ENCODE measurements at regions not wholly inside any gene's neighbourhood (a gene's known extent, or its start where the extent isn't known, plus 50 kb on each side); places are given as distances from the start of the nearest gene placed in this dataset.

- DNase-seq: no peak
Measured at GRCh38 chr13:107906131-107906530, 309.2 kb downstream of the LIG4 start.

DNA sequence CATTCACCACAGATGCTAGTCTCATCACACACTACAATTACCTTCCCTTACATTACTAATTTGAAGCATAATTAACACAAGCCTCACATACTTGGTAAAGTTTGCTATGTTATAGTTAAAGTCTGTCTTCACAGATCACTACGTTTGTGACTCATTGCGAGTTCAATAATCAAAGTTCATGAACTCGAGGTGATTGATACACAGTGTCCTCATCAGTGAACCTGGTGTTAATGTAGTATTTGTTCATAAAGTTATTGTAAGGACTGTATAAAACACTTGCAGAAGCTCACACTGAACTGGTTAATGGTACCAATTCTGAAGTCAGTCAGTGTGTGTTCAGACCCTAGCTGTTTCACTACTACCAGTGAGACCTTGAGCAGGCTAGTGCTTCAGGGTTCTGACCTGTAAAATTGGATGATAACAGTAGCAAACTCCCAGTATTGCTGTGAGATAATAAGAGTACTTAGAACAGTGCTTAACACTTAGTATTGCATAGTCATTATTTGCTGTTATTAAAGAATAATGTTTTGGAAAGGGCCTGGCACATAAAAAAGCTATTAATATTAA, 313.3 kb downstream of the LIG4 start:
- no peak for DNase-seq

DNA sequence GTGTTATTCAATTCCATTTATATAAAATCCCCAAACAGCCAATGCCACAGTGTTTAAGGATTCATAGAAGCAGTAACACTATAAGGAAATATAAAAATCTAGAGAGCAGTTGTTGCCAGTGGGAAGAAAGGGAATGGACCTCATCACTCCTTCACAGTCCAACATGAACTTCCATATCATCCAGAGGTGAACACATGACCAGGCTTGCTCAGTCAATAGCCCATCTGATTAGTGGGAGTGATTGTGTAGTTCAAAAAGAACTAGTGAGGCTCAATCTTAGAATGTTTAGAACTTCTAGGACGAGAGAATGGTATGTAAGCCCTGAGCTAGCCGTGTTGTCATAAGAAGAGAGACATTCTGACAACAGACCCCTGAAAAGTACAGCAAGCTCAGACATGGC, 314.1 kb downstream of the LIG4 start:
- DNase-seq: no peak

- no peak for DNase-seq
Measured at GRCh38 chr13:107900775-107901174, 314.6 kb downstream of the LIG4 start.

DNA sequence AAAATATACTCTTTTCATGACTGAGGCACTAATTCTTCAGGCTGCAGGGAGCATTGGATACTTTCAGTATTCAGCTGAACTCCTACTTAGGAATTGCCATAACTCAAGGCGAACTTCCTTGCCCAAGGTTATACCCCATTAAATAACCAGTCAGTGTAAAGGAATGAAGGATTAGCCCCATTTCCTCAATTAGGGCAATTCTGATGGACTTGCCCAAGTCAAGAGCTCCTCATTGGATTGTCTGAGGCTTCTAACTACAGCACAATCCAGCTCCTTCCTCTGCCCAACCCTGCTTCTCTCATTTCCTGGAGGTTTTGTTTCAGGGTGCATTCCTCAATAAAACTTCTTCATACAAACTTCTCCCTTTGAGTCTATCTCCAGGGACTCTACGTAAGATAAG, 329.2 kb downstream of the LIG4 start:
- no peak for DNase-seq

- DNase-seq: no peak
Measured at GRCh38 chr13:107884564-107884963, 330.8 kb downstream of the LIG4 start.

DNA sequence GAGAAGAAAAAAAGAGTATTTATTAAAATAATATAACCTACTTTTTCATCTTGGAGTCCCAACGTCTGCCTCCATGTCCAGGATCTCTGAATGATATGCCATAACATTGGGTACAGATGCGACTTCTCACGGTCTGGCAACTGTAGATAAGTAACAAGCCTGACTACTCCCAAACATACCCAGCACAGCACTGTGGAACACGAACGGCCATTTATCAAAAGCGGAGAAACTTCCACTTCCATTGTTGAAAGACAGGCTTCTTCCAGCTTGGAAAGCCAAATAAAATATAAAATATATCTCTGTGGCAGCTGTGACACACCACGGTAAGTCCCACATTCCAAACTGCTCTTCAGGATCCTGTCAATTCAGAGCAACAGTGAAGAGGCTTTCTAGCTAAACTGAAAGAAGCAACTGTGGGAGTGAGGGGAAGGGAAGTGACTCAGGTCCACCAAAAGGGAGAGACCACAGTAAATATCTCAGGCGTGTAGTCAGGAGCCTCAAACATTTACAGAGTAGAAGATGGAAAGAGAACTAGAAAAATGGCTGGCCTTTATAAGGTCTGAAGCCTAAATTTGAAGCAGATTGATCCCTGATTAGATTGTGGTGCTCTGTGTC, 331.7 kb downstream of the LIG4 start:
- no peak for DNase-seq

- no peak for DNase-seq
Measured at GRCh38 chr13:107882708-107883560, 332.4 kb downstream of the LIG4 start.

DNA sequence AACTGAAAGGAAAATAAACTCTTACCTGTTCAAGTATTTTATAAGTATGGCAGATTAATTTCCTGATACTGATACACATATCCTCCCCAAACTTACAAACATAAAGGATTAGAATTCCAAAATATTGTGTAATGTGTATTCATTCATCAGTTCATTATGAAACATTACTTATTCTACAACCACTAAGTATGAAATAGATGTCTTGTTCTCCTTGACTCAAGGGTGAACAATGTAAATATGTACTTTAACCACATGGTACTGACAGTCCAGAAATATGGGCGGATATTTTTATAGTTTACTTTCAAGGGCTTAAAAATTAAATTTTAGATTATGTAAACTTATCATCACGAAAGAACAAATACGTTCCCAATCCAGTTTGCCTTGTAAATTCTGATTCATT, 334.0 kb downstream of the LIG4 start:
- no peak for DNase-seq

GRCh38 chr13:107874456-107874855, 340.9 kb downstream of the LIG4 start:
- no peak for DNase-seq

GRCh38 chr13:107873926-107874325, 341.4 kb downstream of the LIG4 start:
- no peak for DNase-seq

DNA sequence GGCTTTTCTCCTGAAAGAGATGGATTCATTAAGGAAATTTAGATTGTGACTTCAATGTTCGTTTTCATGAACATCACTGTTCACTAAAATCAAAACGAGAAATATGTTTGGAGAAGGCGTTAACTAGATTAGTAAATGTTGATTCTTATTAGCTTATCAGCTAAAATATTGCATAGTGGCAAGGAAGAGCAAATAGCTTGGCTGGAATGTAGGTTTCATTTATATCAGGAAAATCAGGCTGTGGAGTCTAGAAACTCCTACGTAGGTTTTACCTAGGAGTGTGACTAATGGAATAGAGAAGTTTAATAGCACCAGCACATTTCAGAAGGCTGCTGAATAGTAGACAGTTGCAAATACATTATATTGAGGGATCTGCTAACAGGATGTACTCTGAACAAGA, 344.9 kb downstream of the LIG4 start:
- DNase-seq: no peak

DNA sequence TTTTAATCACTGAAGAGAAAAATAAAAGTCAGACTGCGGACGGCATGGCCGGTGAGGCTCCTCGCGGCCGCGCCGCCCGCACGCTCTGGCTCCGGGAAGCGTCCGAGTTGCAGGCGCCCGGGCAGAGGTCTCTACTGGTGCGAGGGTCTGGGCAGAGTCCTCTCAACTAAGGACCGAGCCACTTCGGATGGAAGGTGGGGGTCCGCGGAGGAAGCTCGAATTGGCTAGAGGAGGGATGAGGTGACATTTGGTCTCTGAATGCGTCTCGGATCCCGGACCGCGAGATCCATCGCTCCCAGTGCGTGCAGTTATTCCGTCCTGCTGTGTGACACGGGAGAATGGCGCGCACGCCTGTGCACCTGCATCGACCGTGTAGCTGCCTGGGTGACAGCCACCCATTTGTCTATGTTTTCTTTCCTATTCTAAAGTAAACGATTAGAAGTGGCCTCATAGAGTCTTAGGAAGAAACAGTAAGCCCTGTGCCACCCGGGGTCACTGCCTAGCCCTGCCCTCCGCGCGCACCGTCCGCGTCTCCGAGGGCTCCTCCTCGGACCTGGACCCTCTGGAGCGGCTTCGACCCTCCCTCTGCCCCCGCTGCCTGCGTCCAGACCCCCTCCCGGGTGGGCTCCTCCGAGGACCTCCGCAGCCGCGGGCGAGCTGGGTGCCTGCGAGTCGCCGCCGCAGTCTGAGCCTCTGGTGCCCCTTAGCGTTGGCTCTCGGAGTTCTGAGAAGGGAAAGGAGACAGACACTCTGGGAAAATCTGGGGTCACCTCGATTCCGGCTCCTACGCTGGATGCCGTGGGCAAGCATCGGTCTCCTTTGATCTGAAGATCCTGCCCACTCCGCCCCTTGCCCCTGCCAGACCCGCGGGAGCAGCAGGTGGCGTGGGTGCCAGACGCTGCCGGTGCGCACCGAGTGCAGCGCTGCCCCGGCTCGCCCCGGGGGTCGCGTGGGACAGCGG, 347.4 kb downstream of the LIG4 start:
- DNase-seq: no peak

DNA sequence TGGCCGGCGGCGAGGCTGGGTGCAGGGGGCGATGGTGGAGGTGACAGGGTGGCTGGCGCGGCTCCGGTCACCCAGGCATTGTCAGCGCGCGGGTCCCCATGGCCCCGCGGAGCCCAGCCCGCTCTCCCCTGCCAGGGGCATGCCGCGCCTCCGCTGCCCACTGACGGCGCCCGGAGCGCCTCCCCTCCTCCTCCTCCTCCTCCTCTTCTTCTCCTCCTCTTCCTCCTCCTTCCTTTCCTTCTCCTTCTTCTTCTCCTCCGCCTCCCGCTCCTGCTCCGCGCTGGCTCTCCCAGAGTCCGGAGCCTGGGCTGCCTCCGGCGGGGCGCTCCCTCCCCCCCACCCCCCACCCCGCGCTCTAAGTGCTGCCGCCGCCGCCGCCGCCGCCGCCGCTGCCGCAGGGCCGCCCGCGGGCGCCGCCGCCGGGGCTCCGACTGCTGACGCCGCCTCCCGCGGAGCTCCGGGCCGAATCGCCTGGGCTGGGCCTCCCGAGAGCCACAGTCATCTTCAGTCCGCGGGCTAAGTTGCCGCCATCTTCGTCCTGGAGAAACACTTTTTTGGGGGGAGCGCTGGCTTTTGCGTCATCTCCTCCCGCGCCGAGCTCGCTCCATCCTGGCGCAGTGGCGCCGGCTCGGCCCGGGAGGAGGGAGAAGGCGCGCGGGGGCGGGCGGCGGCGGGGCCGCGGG, 348.3 kb downstream of the LIG4 start:
- no peak for DNase-seq

- DNase-seq: no peak
Measured at GRCh38 chr13:107866032-107866940, 349.1 kb downstream of the LIG4 start.

GRCh38 chr13:107865643-107866031, 349.7 kb downstream of the LIG4 start:
- DNase-seq: no peak

GRCh38 chr13:107865318-107865575, 350.1 kb downstream of the LIG4 start:
- no peak for DNase-seq

DNA sequence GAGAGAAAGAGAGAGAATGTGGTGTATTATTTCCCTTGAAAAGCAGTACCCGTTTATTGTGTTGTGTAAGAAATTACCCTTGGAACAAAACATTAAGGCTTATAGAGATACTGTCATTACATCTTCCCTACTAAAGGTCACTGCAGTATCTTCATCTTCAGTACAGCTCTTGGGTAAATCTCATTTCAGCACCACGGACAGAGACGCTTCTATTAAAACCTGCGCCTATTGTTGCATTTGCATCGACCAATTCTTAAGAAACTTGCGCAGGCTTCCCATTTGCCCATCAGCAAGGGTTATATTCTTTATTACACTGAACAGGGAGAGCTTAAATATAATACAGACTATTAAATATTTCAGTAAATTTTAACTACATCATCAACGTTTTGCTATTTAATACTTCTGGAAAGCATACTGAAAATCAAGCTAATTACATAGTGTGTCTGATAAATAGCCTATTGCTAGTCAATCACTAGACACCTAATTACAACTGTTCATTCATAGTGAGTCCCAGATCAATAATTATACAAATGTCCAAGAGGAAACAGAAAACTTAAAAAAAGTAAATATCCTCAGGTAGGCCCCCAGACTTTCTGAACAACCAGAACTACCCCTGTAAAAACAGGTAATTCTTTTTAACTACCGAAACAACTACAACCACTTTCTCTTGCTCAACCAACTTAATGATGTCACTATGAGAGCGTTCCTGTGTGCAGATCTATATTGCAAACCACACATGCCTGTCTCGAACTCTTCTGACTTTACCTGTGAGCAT, 350.6 kb downstream of the LIG4 start:
- peak; percentile 34 to 63 for DNase-seq

DNA sequence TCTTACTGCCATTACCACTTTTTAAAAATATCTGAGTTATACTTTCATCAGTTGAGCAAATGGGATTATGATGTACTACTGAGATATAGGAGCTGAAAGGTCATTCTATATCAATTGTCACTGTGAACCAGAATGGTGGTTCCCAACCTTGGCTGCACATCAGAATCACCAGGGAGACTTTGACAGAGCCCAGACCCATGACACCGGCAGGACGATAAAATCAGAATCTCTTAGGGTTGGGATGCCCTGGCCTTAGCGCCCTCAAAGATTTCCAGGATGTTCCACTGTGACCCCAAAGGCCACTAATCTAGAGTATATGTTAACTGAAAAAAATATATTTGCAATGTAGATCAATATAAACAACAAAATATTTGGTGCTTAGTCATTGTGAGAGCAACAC, 355.1 kb downstream of the LIG4 start:
- no peak for DNase-seq

DNA sequence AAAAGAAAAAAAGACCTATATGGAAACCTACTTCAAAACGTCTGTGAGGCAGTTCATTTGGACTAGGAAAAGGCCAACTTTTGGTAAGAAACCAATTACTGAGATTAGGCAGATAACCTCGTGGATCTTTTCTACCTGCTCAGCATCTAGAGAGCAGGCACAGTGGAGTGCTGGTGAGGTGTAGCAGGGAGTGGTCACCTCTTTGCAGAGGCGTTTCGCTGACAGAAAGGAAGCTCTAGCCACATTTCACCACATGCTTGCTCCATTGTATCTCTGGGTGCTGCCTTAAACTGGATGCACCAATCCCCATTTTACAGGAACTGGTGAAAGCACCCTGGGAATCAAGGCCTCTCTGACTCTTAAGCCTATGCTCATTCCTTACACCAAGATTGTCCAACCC, 360.5 kb downstream of the LIG4 start:
- DNase-seq: no peak

DNA sequence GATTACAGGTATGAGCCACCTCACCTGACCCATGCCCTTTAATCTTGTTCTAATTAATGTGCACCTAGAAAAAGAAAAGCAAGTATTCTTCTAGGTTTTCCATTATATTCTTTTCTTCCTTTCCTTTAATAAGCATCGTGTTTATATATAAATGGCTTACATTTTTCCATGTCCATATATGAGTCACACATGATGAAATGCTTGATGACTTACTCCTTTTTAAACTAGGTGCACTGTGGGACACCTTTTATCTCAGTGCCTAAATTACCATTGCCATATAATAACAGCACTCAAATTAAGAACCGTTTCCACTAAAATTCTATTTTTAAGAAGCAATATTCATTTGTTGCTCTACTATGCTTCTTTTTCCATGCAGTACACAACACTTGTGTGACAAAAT, 363.3 kb downstream of the LIG4 start:
- no peak for DNase-seq

All from Kasumi-1 (cell line).